ENCODE measurements at regions not wholly inside any gene's neighbourhood (a gene's known extent, or its start where the extent isn't known, plus 50 kb on each side); places are given as distances from the start of the nearest gene placed in this dataset.
A peak's percentile ranks its signal among the peaks of the same experiment; 100 is the strongest.

- ChIA-PET POLR2A (interaction anchor here (0.6 to 1.2 kb wide), 2 partner anchors 228 to 302 kb away, joined by 3 to 4 read pairs; no protein-coding TSS in a partner anchor), CTCF (interaction anchor here (0.6 to 2.7 kb wide), 31 partner anchors 8 to 882 kb away, joined by 3 to 19 read pairs (median 4); no protein-coding TSS in a partner anchor)
- H3K4me1 Mint-ChIP-seq (ENCODE audit: insufficient read depth, unreplicated experiment), result peaks cover 6% of the 10 kb centered on the region
- peak; percentile 68 for DNase-seq (ENCODE audit: unreplicated experiment)
- H3K9me3 Mint-ChIP-seq (ENCODE audit: unreplicated experiment), result peaks cover 6% of the 10 kb centered on the region
- TF ChIP-seq CTCF (IDR thresholded peaks at IDR 0.05; ENCODE audit: unreplicated experiment), result peak; percentile 70
- H3K27me3 Mint-ChIP-seq (ENCODE audit: insufficient read depth, unreplicated experiment), result no peaks in the 10 kb centered on the region
- no TSS peak for BruUV-seq (replicated peaks)
- H3K4me3 Mint-ChIP-seq (ENCODE audit: unreplicated experiment), result no peak overlapping the region
- no peaks in the 10 kb centered on the region for H3K36me3 Mint-ChIP-seq (ENCODE audit: insufficient read depth, unreplicated experiment)
- intact Hi-C loops (cut with micrococcal nuclease), result loop anchor here (2.0 kb wide), 2 partner anchors 147 to 883 kb away; no protein-coding TSS in a partner anchor
- H3K27ac Mint-ChIP-seq (ENCODE audit: low read depth, unreplicated experiment), result peak overlapping the region; percentile 43
These were observed 486.9 kb upstream of the USP24 start for GRCh38 chr1:55702064-55702463.

DNA sequence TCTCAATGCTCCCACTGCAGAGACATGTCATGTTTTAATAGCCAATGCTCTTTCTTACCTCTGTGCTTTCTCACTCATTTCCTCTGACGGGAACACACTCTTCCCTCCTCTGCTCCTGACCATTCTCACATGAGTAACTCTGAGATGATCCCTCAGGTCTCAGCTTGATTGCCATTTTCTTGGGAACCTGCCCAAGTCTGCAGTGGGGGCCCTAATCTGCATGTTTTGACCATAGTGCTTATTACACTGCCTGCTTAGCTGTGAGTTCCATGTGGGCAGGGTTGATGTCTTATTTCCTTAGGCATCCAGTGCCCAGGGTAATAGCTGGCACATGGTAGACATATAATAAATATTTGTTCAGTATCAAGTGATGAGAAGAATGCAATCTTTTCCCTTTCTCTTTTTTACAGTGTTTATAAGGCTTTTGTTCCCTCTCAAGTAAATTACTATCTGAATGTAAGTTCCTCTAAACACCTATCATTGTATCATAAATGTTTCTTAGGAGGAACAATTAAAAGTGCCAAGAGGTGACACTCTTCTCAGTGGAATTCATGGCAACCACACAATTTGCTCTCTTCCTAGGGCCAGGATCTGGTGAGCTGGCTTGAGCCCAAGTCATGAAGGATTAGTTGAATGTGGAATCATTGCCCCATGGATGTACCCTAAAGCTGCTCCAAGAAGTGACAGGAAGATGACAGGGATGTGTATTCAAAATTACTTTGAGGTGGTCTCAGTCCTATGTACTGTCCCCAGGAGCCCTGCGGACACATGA is 485.4 kb upstream of the USP24 start:
- TF ChIP-seq CTCF (IDR thresholded peaks at IDR 0.05; ENCODE audit: unreplicated experiment), result no peak
- no peak for DNase-seq (ENCODE audit: unreplicated experiment)
- H3K27me3 Mint-ChIP-seq (ENCODE audit: insufficient read depth, unreplicated experiment), result no peaks in the 10 kb centered on the region
- ChIA-PET CTCF (interaction anchor here (0.6 to 2.7 kb wide), 12 partner anchors 10 to 661 kb away, joined by 3 to 19 read pairs (median 4); no protein-coding TSS in a partner anchor), POLR2A (interaction anchor here (1.3 kb wide), 1 partner anchor 18 kb away, joined by 4 read pairs; no protein-coding TSS in a partner anchor)
- no peak overlapping the region for H3K4me3 Mint-ChIP-seq (ENCODE audit: unreplicated experiment)
- H3K9me3 Mint-ChIP-seq (ENCODE audit: unreplicated experiment), result peaks cover 6% of the 10 kb centered on the region
- H3K27ac Mint-ChIP-seq (ENCODE audit: low read depth, unreplicated experiment), result no peak overlapping the region
- H3K36me3 Mint-ChIP-seq (ENCODE audit: insufficient read depth, unreplicated experiment), result no peaks in the 10 kb centered on the region
- peaks cover 6% of the 10 kb centered on the region for H3K4me1 Mint-ChIP-seq (ENCODE audit: insufficient read depth, unreplicated experiment)
- intact Hi-C loops (cut with micrococcal nuclease), result no loop called here
- no TSS peak for BruUV-seq (replicated peaks)

GRCh38 chr1:55699228-55699627 is 484.1 kb upstream of the USP24 start:
- H3K27ac Mint-ChIP-seq (ENCODE audit: low read depth, unreplicated experiment), result no peak overlapping the region
- intact Hi-C loops (cut with micrococcal nuclease), result no loop called here
- peaks cover 6% of the 10 kb centered on the region for H3K4me1 Mint-ChIP-seq (ENCODE audit: insufficient read depth, unreplicated experiment)
- BruUV-seq (replicated peaks), result no TSS peak
- no peak for DNase-seq (ENCODE audit: unreplicated experiment)
- H3K36me3 Mint-ChIP-seq (ENCODE audit: insufficient read depth, unreplicated experiment), result no peaks in the 10 kb centered on the region
- POLR2A ChIA-PET, result no interaction called here
- CTCF ChIA-PET, result interaction anchor here (1.0 to 1.5 kb wide), 2 partner anchors 9 to 880 kb away, joined by 4 read pairs; partner anchors contain the start of gene PLPP3
- no peaks in the 10 kb centered on the region for H3K9me3 Mint-ChIP-seq (ENCODE audit: unreplicated experiment)
- H3K4me3 Mint-ChIP-seq (ENCODE audit: unreplicated experiment), result no peak overlapping the region
- TF ChIP-seq CTCF (IDR thresholded peaks at IDR 0.05; ENCODE audit: unreplicated experiment), result no peak
- no peaks in the 10 kb centered on the region for H3K27me3 Mint-ChIP-seq (ENCODE audit: insufficient read depth, unreplicated experiment)

DNA sequence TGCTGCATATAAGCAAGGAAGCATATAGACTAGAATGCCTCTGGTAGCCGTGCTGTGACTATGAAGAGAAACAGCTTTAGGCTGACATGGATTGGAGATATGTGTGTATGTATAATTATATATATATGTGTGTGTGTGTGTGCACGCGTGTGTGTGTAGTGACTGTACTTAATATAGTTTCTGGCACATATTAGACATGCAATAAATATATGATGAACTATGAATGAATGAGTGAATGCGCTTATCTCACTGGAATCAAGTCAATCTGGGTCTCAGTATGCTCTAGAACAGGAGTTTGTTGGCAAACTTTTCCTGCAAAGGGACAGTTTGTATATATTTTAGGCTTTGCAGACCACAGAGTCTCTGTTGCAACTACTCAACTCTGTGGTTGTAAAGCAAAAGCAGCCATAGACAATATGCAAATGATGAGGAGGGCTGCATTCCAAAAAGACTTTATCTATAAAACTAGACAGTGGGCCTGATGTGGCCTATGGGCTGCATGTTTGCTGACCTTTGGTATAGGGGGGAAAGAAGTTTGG is 482.9 kb upstream of the USP24 start:
- BruUV-seq (replicated peaks), result no TSS peak
- CTCF ChIA-PET, result interaction anchor here (1.5 kb wide), 1 partner anchor 882 kb away, joined by 4 read pairs; the partner anchor contains the start of gene PLPP3
- TF ChIP-seq CTCF (IDR thresholded peaks at IDR 0.05; ENCODE audit: unreplicated experiment), result no peak
- no peaks in the 10 kb centered on the region for H3K36me3 Mint-ChIP-seq (ENCODE audit: insufficient read depth, unreplicated experiment)
- peaks cover 6% of the 10 kb centered on the region for H3K4me1 Mint-ChIP-seq (ENCODE audit: insufficient read depth, unreplicated experiment)
- no peak overlapping the region for H3K27ac Mint-ChIP-seq (ENCODE audit: low read depth, unreplicated experiment)
- intact Hi-C loops (cut with micrococcal nuclease), result no loop called here
- H3K9me3 Mint-ChIP-seq (ENCODE audit: unreplicated experiment), result no peaks in the 10 kb centered on the region
- no peak overlapping the region for H3K4me3 Mint-ChIP-seq (ENCODE audit: unreplicated experiment)
- no peaks in the 10 kb centered on the region for H3K27me3 Mint-ChIP-seq (ENCODE audit: insufficient read depth, unreplicated experiment)
- POLR2A ChIA-PET, result no interaction called here
- DNase-seq (ENCODE audit: unreplicated experiment), result no peak

Measured in MCF 10A (cell line).